HEK293T (cell line): ENCODE measurements at regions not wholly inside any gene's neighbourhood (a gene's known extent, or its start where the extent isn't known, plus 50 kb on each side); places are given as distances from the start of the nearest gene placed in this dataset.

Experiments used
- ARNT ChIP-seq: fragments of 450-650 bp; IDR thresholded peaks from 2 replicates; pipeline ENCODE4 v1.6.1; 2017; ENCODE audit warnings: mild to moderate bottlenecking
- ELF4 ChIP-seq: fragments of 450-650 bp; IDR thresholded peaks from 2 replicates; pipeline ENCODE4 v1.6.1; 2017; ENCODE audit warnings: antibody characterized with exemption
- FOXA1 ChIP-seq: fragments of 450-650 bp; IDR thresholded peaks from 2 replicates; pipeline ENCODE4 v1.6.1; 2016; ENCODE audit warnings: mild to moderate bottlenecking
- FOXK2 ChIP-seq: fragments of 450-650 bp; IDR thresholded peaks from 2 replicates; pipeline ENCODE4 v1.6.1; 2016; ENCODE audit warnings: mild to moderate bottlenecking
- HDGF ChIP-seq: fragments of 450-650 bp; IDR thresholded peaks from 2 replicates; pipeline ENCODE4 v1.6.1; 2017; ENCODE audit warnings: antibody characterized with exemption, borderline replicate concordance
- SUZ12 ChIP-seq: fragments of 450-650 bp; IDR thresholded peaks from 2 replicates; pipeline ENCODE4 v1.6.1; 2016; ENCODE audit warnings: mild to moderate bottlenecking
- ZNF384 ChIP-seq: fragments of 450-650 bp; IDR thresholded peaks from 2 replicates; pipeline ENCODE4 v1.6.1; 2016

GRCh38 chr5:111932628-111933027 lies 175.6 kb upstream of the NREP start:
- no peak for TF ChIP-seq FOXA1
- no peak for TF ChIP-seq SUZ12
- TF ChIP-seq ZNF384: no peak
- no peak for TF ChIP-seq ELF4
- TF ChIP-seq ARNT: no peak
- TF ChIP-seq HDGF: no peak
- no peak for TF ChIP-seq FOXK2
